NT2/D1 (cell line): ENCODE measurements at regions not wholly inside any gene's neighbourhood (a gene's known extent, or its start where the extent isn't known, plus 50 kb on each side); places are given as distances from the start of the nearest gene placed in this dataset.

ENCODE experiments used
- DNase-seq: peaks from one replicate; pipeline ENCODE4 v3.0.0-alpha.2; 2011; ENCODE audit warnings: low read depth, low spot score
- H3K27me3 ChIP-seq: 2 replicates; pipeline ENCODE4 v1.6.0; 2011; ENCODE audit warnings: mild to moderate bottlenecking; ENCODE audit not compliant: insufficient read length, insufficient read depth
- H3K36me3 ChIP-seq: 2 replicates; pipeline ENCODE4 v1.6.1; 2011; ENCODE audit warnings: mild to moderate bottlenecking, low read length, mixed read lengths; ENCODE audit not compliant: insufficient read depth, insufficient read length
- H3K4me1 ChIP-seq: 2 replicates; pipeline ENCODE4 v1.5.1; 2011; ENCODE audit not compliant: insufficient read depth, insufficient read length
- H3K4me3 ChIP-seq: 2 replicates; pipeline ENCODE4 v1.5.1; 2011; ENCODE audit warnings: low read depth; ENCODE audit not compliant: insufficient read length
- H3K9ac ChIP-seq: 2 replicates; pipeline ENCODE4 v1.6.0; 2011; ENCODE audit warnings: low read depth; ENCODE audit not compliant: insufficient read length
- H3K9me3 ChIP-seq: 2 replicates; pipeline ENCODE4 v1.5.1; 2011; ENCODE audit warnings: mild to moderate bottlenecking, low read length; ENCODE audit not compliant: insufficient read depth
- SUZ12 ChIP-seq: IDR thresholded peaks from 2 replicates; pipeline ENCODE4 v1.6.1; 2011; ENCODE audit not compliant: insufficient read length, insufficient read depth; ENCODE audit errors: extremely low read depth
- YY1 ChIP-seq: IDR thresholded peaks from 2 replicates; pipeline ENCODE4 v1.6.1; 2011; ENCODE audit not compliant: insufficient read length, insufficient read depth
- ZNF274 ChIP-seq: IDR thresholded peaks from 2 replicates; pipeline ENCODE4 v1.6.1; 2011; ENCODE audit warnings: mild to moderate bottlenecking, low read depth, low read length

- Histone ChIP-seq H3K9ac (no peak overlapping the region), H3K9me3 (peaks cover 32% of the 10 kb centered on the region), H3K36me3 (no peaks in the 10 kb centered on the region), H3K4me1 (peaks cover 4% of the 10 kb centered on the region), H3K4me3 (no peak overlapping the region), H3K27me3 (no peaks in the 10 kb centered on the region)
- TF ChIP-seq YY1, result no peak
- no peak for TF ChIP-seq SUZ12
- TF ChIP-seq ZNF274, result no peak
- DNase-seq, result no peak
Measured at GRCh38 chr1:68620571-68620970, 123.7 kb upstream of the DEPDC1 start.

DNA sequence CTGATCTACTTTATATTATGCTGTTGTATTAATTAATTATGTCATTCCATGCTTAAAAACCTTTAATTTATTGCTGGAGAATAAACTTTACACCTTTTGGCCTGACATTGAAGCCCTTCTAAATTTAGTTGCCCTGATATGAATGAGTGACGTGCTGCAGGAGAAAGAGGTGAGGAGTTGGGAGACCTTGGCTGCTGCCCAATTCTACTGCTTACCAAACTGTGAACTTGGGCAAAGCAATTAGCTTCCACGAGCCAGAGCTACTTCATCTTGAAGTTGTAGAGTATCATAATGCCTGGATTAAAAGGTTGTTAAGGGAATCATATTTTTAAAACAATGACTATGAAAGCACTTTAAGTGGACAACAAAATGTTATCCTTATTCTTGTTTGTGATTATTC, 126.8 kb upstream of the DEPDC1 start:
- Histone ChIP-seq H3K27me3 (no peaks in the 10 kb centered on the region), H3K4me3 (no peak overlapping the region), H3K4me1 (peaks cover 4% of the 10 kb centered on the region), H3K36me3 (no peaks in the 10 kb centered on the region), H3K9me3 (peaks cover 32% of the 10 kb centered on the region), H3K9ac (no peak overlapping the region)
- no peak for DNase-seq
- TF ChIP-seq YY1 (no peak), ZNF274 (no peak), SUZ12 (no peak)

DNA sequence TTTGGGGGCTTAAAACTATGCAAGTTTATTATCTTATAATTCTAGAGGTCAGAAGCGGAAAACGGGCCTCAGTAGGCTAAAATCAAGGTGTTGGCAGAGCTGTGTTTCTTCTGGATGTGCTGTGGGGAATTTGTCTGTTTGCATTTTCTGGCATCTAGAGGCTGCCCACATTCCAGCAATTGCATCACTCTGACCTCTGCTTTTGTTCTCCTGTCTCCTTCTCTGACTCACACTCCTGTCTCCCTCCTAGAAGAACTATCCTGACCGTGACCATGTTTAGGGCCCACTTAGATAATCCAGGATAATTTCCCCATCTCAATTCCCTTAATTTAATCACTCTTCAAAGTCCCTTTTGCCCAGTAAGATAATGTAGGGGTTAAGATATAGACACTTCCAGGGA, 127.4 kb upstream of the DEPDC1 start:
- Histone ChIP-seq H3K27me3 (no peaks in the 10 kb centered on the region), H3K36me3 (no peaks in the 10 kb centered on the region), H3K9ac (no peak overlapping the region), H3K4me1 (peaks cover 4% of the 10 kb centered on the region), H3K9me3 (peaks cover 29% of the 10 kb centered on the region), H3K4me3 (no peak overlapping the region)
- peak; percentile 60 for DNase-seq
- TF ChIP-seq ZNF274, result no peak
- no peak for TF ChIP-seq YY1
- TF ChIP-seq SUZ12, result no peak

GRCh38 chr1:68625624-68626023, 128.7 kb upstream of the DEPDC1 start:
- H3K9ac ChIP-seq, result no peak overlapping the region
- H3K27me3 ChIP-seq, result no peaks in the 10 kb centered on the region
- DNase-seq, result no peak
- peaks cover 15% of the 10 kb centered on the region for H3K9me3 ChIP-seq
- no peaks in the 10 kb centered on the region for H3K36me3 ChIP-seq
- no peak overlapping the region for H3K4me3 ChIP-seq
- TF ChIP-seq ZNF274, result no peak
- TF ChIP-seq YY1, result no peak
- no peak for TF ChIP-seq SUZ12
- peaks cover 4% of the 10 kb centered on the region for H3K4me1 ChIP-seq

- TF ChIP-seq SUZ12, result no peak
- no peak for TF ChIP-seq YY1
- no peak for TF ChIP-seq ZNF274
- Histone ChIP-seq H3K4me1 (no peaks in the 10 kb centered on the region), H3K4me3 (no peak overlapping the region), H3K9ac (no peak overlapping the region), H3K36me3 (no peaks in the 10 kb centered on the region), H3K9me3 (no peaks in the 10 kb centered on the region), H3K27me3 (no peaks in the 10 kb centered on the region)
- DNase-seq, result no peak
Measured at GRCh38 chr1:68633141-68633919, 136.4 kb upstream of the DEPDC1 start.

DNA sequence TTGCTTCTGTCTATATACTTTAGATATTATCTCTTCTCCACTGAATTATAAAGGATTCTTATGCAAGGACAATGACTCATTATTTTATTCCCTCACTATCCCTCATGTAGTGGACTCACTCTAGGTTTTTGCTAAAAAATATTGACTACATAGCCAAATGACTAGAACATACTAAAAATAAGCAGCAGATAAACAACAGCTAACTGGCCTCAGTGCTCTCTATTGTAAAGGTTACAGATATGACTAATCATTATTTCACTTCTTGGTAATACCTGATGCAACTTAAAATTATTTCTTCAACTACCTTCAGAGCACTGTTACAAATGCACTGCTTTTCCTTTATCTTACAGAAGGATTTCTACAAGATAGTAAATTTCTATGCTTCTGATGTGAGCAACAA, 147.6 kb upstream of the DEPDC1 start:
- no peak overlapping the region for H3K4me3 ChIP-seq
- H3K27me3 ChIP-seq, result no peaks in the 10 kb centered on the region
- H3K36me3 ChIP-seq, result no peaks in the 10 kb centered on the region
- TF ChIP-seq SUZ12, result no peak
- no peak for TF ChIP-seq YY1
- TF ChIP-seq ZNF274, result no peak
- no peaks in the 10 kb centered on the region for H3K4me1 ChIP-seq
- no peak for DNase-seq
- no peaks in the 10 kb centered on the region for H3K9me3 ChIP-seq
- no peak overlapping the region for H3K9ac ChIP-seq

DNA sequence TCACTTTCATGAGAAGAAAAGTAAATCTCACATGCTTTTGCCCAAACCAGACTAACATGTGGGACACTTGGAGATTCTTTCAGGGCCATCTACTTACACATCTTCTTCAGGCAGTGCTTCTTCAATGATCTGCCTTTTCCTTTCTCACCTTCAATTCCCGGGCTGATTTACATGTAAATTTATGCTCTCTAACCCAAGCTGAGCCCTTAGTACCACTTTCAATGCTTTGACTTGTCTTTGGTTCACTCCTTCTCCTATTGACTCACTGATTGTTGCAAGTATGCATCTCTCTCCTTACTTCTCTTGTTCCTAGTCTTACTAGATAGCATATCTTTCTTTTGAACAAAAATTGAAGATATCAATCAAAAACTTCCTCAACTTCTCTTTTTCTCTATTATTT, 154.2 kb upstream of the DEPDC1 start:
- H3K9me3 ChIP-seq, result no peaks in the 10 kb centered on the region
- H3K9ac ChIP-seq, result no peak overlapping the region
- TF ChIP-seq YY1, result no peak
- no peak for TF ChIP-seq SUZ12
- no peak for TF ChIP-seq ZNF274
- no peaks in the 10 kb centered on the region for H3K27me3 ChIP-seq
- H3K4me1 ChIP-seq, result no peaks in the 10 kb centered on the region
- no peak for DNase-seq
- no peaks in the 10 kb centered on the region for H3K36me3 ChIP-seq
- no peak overlapping the region for H3K4me3 ChIP-seq

DNA sequence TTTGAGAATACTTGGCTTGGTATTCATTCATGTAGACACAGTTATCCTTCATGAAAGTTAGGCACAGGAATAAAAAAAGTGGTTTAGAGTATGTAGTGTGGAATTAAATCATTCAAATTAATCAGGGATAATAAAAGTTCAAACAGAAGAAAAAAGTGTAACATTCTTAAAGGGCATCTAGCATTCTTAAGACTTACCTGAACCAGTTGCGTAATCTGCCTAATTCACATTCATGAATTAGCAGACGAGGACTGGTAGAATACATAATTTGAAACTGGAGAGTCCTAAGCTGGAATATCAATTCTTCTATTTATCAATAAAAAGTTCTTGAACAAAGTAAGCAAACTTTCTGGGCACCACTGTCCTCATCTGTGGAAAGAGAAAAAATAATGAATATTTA, 157.0 kb upstream of the DEPDC1 start:
- no peaks in the 10 kb centered on the region for H3K9me3 ChIP-seq
- H3K4me3 ChIP-seq, result no peak overlapping the region
- no peaks in the 10 kb centered on the region for H3K4me1 ChIP-seq
- H3K36me3 ChIP-seq, result no peaks in the 10 kb centered on the region
- no peaks in the 10 kb centered on the region for H3K27me3 ChIP-seq
- no peak for TF ChIP-seq YY1
- TF ChIP-seq ZNF274, result no peak
- TF ChIP-seq SUZ12, result no peak
- no peak for DNase-seq
- no peak overlapping the region for H3K9ac ChIP-seq
